SK-N-SH treated with all-trans-retinoic acid at 6 μM for 48 hours (cell line): ENCODE measurements at regions not wholly inside any gene's neighbourhood (a gene's known extent, or its start where the extent isn't known, plus 50 kb on each side); places are given as distances from the start of the nearest gene placed in this dataset.

Experiments used
- ARNTL ChIP-seq: fragments of 450-650 bp; formaldehyde crosslinking; IDR thresholded peaks from 2 replicates; pipeline ENCODE4 v1.5.0; 2020; ENCODE audit warnings: low read depth, mild to moderate bottlenecking, moderate library complexity, borderline replicate concordance
- BACH2 ChIP-seq: fragments of 250-450 bp; sonication (Bioruptor Pico); IDR thresholded peaks from 2 replicates; pipeline ENCODE4 v1.9.0; 2021; ENCODE audit warnings: mild to moderate bottlenecking, borderline replicate concordance
- CSRNP3 ChIP-seq: fragments of 250-450 bp; sonication (Bioruptor Pico); IDR thresholded peaks from 2 replicates; pipeline ENCODE4 v1.5.1; 2021; ENCODE audit warnings: mild to moderate bottlenecking, moderate library complexity
- ESRRG ChIP-seq: fragments of 250-450 bp; sonication (Bioruptor Pico); IDR thresholded peaks from 2 replicates; pipeline ENCODE4 v1.6.1; 2021; ENCODE audit warnings: mild to moderate bottlenecking
- OSR1 ChIP-seq: fragments of 250-450 bp; sonication (Bioruptor Pico); IDR thresholded peaks from 2 replicates; pipeline ENCODE4 v1.8.0; 2022; ENCODE audit warnings: moderate library complexity, mild to moderate bottlenecking, inconsistent platforms
- PATZ1 ChIP-seq: fragments of 250-450 bp; sonication (Bioruptor Pico); IDR thresholded peaks from 2 replicates; pipeline ENCODE4 v1.8.0; 2020; ENCODE audit warnings: mild to moderate bottlenecking, moderate library complexity, borderline replicate concordance
- RARB ChIP-seq: fragments of 250-450 bp; sonication (Bioruptor Pico); IDR thresholded peaks from 2 replicates; pipeline ENCODE4 v1.8.0; 2021; ENCODE audit warnings: mild to moderate bottlenecking, moderate library complexity
- TSHZ2 ChIP-seq: fragments of 250-450 bp; sonication (Bioruptor Pico); IDR thresholded peaks from 2 replicates; pipeline ENCODE4 v1.5.0; 2020; ENCODE audit warnings: mild to moderate bottlenecking, moderate library complexity

GRCh38 chr4:83712890-83713289 lies 177.0 kb downstream of the GPAT3 start:
- TF ChIP-seq ESRRG (no peak), PATZ1 (no peak), TSHZ2 (CRISPR knock-in tag) (no peak), ARNTL (CRISPR knock-in tag) (no peak), RARB (CRISPR knock-in tag) (no peak), OSR1 (CRISPR knock-in tag) (no peak), CSRNP3 (CRISPR knock-in tag) (no peak), BACH2 (CRISPR knock-in tag) (no peak)
